WTC11 (cell line): ENCODE measurements at regions not wholly inside any gene's neighbourhood (a gene's known extent, or its start where the extent isn't known, plus 50 kb on each side); places are given as distances from the start of the nearest gene placed in this dataset.

Experiments
- ATAC-seq: fragments of 200-7000 bp; cut with Tn5 transposase; 2 replicates; pipeline ENCODE4 v1.10.0; 2021; ENCODE audit warnings: mild to moderate bottlenecking, moderate library complexity
- CTCF ChIA-PET: fragments of 300-600 bp; sonication (Branson Sonifier 250); formaldehyde crosslinking; loops from one replicate; lab custom pipeline; 2021; ENCODE audit warnings: antibody characterized with exemption; lab: Charles Lee
- POLR2A ChIA-PET: fragments of 350-600 bp; sonication (Branson Sonifier 250); formaldehyde crosslinking; loops from one replicate; lab custom pipeline; 2021; ENCODE audit warnings: antibody characterized with exemption; lab: Charles Lee
- DNase-seq: peaks from one replicate; pipeline ENCODE4 v3.0.0; 2021; ENCODE audit warnings: low spot score
- H3K27ac Mint-ChIP-seq: 2 replicates; pipeline ENCODE4 v1.8.0; 2021; ENCODE audit warnings: mixed read lengths
- H3K27me3 Mint-ChIP-seq: 2 replicates; pipeline ENCODE4 v1.8.0; 2021; ENCODE audit warnings: low read depth, mild to moderate bottlenecking, moderate library complexity, mixed read lengths
- H3K36me3 Mint-ChIP-seq: 2 replicates; pipeline ENCODE4 v1.8.0; 2021; ENCODE audit warnings: mixed read lengths
- H3K4me1 Mint-ChIP-seq: 2 replicates; pipeline ENCODE4 v1.8.0; 2022; ENCODE audit warnings: mixed read lengths
- H3K4me3 Mint-ChIP-seq: 2 replicates; pipeline ENCODE4 v1.8.0; 2021; ENCODE audit warnings: mild to moderate bottlenecking, moderate library complexity, mixed read lengths
- H3K9me3 Mint-ChIP-seq: 2 replicates; pipeline ENCODE4 v1.8.0; 2021; ENCODE audit warnings: mixed read lengths
- ARID4B ChIP-seq: sonication (generic); formaldehyde crosslinking; IDR thresholded peaks from 2 replicates; pipeline ENCODE4 v1.8.0; 2023; ENCODE audit warnings: missing genetic modification reagents, mild to moderate bottlenecking, borderline replicate concordance
- CDX4 ChIP-seq: fragments of 250-450 bp; sonication (Bioruptor Pico); IDR thresholded peaks from 2 replicates; pipeline ENCODE4 v1.9.0; 2021; ENCODE audit warnings: moderate library complexity, mild to moderate bottlenecking, inconsistent platforms, borderline replicate concordance
- CREB1 ChIP-seq: sonication (generic); formaldehyde crosslinking; IDR thresholded peaks from 2 replicates; pipeline ENCODE4 v1.8.0; 2023; ENCODE audit warnings: mild to moderate bottlenecking, missing genetic modification reagents
- EMX1 ChIP-seq: fragments of 250-450 bp; sonication (Bioruptor Pico); IDR thresholded peaks from 2 replicates; pipeline ENCODE4 v1.8.0; 2021; ENCODE audit warnings: mild to moderate bottlenecking
- FOXP4 ChIP-seq: sonication (generic); formaldehyde crosslinking; IDR thresholded peaks from 2 replicates; pipeline ENCODE4 v1.8.0; 2022; ENCODE audit warnings: mild to moderate bottlenecking, missing genetic modification reagents
- GRHL2 ChIP-seq: fragments of 250-450 bp; sonication (Bioruptor Pico); IDR thresholded peaks from 2 replicates; pipeline ENCODE4 v1.8.0; 2022; ENCODE audit warnings: mild to moderate bottlenecking, moderate library complexity; ENCODE audit not compliant: insufficient replicate concordance, severe bottlenecking
- NR3C1 ChIP-seq: sonication (generic); formaldehyde crosslinking; conservative IDR thresholded peaks from 2 replicates; pipeline ENCODE4 v1.8.1; 2023; ENCODE audit warnings: low read depth, mild to moderate bottlenecking, missing genetic modification reagents
- SMAD4 ChIP-seq: sonication (generic); formaldehyde crosslinking; IDR thresholded peaks from 2 replicates; pipeline ENCODE4 v1.8.0; 2022; ENCODE audit warnings: mild to moderate bottlenecking, missing genetic modification reagents
- ZNF121 ChIP-seq: sonication (generic); formaldehyde crosslinking; IDR thresholded peaks from 2 replicates; pipeline ENCODE4 v1.8.0; 2023; ENCODE audit warnings: missing genetic modification reagents
- ZNF416 ChIP-seq: fragments of 250-450 bp; sonication (Bioruptor Pico); IDR thresholded peaks from 2 replicates; pipeline ENCODE4 v1.9.0; 2021; ENCODE audit warnings: mild to moderate bottlenecking, inconsistent platforms
- TF ChIP-seq, protein P1 (sequence below): fragments of 250-450 bp; sonication (Bioruptor Pico); IDR thresholded peaks from 2 replicates; pipeline ENCODE4 v1.9.0; 2021; ENCODE audit warnings: mild to moderate bottlenecking, borderline replicate concordance
- TF ChIP-seq, protein P2 (sequence below): sonication (generic); formaldehyde crosslinking; IDR thresholded peaks from 2 replicates; pipeline ENCODE4 v1.8.0; 2022; ENCODE audit warnings: mild to moderate bottlenecking, missing genetic modification reagents
- TF ChIP-seq, protein P3 (sequence below): sonication (generic); formaldehyde crosslinking; IDR thresholded peaks from 2 replicates; pipeline ENCODE4 v1.8.0; 2022; ENCODE audit warnings: mild to moderate bottlenecking, missing genetic modification reagents
- TF ChIP-seq, protein P4 (sequence below): sonication (generic); formaldehyde crosslinking; IDR thresholded peaks from 2 replicates; pipeline ENCODE4 v1.8.1; 2022; ENCODE audit warnings: mild to moderate bottlenecking, missing genetic modification reagents, moderate library complexity, borderline replicate concordance
- TF ChIP-seq, protein P5 (sequence below): fragments of 200-600 bp; IDR thresholded peaks from 2 replicates; pipeline ENCODE4 v1.8.0; 2022; ENCODE audit warnings: antibody characterized with exemption

- TF ChIP-seq, protein P1, sequence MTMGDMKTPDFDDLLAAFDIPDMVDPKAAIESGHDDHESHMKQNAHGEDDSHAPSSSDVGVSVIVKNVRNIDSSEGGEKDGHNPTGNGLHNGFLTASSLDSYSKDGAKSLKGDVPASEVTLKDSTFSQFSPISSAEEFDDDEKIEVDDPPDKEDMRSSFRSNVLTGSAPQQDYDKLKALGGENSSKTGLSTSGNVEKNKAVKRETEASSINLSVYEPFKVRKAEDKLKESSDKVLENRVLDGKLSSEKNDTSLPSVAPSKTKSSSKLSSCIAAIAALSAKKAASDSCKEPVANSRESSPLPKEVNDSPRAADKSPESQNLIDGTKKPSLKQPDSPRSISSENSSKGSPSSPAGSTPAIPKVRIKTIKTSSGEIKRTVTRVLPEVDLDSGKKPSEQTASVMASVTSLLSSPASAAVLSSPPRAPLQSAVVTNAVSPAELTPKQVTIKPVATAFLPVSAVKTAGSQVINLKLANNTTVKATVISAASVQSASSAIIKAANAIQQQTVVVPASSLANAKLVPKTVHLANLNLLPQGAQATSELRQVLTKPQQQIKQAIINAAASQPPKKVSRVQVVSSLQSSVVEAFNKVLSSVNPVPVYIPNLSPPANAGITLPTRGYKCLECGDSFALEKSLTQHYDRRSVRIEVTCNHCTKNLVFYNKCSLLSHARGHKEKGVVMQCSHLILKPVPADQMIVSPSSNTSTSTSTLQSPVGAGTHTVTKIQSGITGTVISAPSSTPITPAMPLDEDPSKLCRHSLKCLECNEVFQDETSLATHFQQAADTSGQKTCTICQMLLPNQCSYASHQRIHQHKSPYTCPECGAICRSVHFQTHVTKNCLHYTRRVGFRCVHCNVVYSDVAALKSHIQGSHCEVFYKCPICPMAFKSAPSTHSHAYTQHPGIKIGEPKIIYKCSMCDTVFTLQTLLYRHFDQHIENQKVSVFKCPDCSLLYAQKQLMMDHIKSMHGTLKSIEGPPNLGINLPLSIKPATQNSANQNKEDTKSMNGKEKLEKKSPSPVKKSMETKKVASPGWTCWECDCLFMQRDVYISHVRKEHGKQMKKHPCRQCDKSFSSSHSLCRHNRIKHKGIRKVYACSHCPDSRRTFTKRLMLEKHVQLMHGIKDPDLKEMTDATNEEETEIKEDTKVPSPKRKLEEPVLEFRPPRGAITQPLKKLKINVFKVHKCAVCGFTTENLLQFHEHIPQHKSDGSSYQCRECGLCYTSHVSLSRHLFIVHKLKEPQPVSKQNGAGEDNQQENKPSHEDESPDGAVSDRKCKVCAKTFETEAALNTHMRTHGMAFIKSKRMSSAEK (CRISPR knock-in tag), result no peak
These were observed 89.8 kb upstream of the TMPRSS15 start (continued) for GRCh38 chr21:18493422-18493821.

GRCh38 chr21:18495523-18495922 is 91.9 kb upstream of the TMPRSS15 start:
- no peaks in the 10 kb centered on the region for H3K9me3 Mint-ChIP-seq
- ATAC-seq, result no peak
- CTCF ChIA-PET, result no interaction called here
- POLR2A ChIA-PET, result no interaction called here
- H3K36me3 Mint-ChIP-seq, result no peaks in the 10 kb centered on the region
- H3K27me3 Mint-ChIP-seq, result no peaks in the 10 kb centered on the region
- no peak overlapping the region for H3K27ac Mint-ChIP-seq
- no peak overlapping the region for H3K4me3 Mint-ChIP-seq
- DNase-seq, result no peak
- TF ChIP-seq, protein P2, sequence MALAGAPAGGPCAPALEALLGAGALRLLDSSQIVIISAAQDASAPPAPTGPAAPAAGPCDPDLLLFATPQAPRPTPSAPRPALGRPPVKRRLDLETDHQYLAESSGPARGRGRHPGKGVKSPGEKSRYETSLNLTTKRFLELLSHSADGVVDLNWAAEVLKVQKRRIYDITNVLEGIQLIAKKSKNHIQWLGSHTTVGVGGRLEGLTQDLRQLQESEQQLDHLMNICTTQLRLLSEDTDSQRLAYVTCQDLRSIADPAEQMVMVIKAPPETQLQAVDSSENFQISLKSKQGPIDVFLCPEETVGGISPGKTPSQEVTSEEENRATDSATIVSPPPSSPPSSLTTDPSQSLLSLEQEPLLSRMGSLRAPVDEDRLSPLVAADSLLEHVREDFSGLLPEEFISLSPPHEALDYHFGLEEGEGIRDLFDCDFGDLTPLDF (CRISPR knock-in tag), result no peak
- TF ChIP-seq, protein P3, sequence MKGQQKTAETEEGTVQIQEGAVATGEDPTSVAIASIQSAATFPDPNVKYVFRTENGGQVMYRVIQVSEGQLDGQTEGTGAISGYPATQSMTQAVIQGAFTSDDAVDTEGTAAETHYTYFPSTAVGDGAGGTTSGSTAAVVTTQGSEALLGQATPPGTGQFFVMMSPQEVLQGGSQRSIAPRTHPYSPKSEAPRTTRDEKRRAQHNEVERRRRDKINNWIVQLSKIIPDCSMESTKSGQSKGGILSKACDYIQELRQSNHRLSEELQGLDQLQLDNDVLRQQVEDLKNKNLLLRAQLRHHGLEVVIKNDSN (CRISPR knock-in tag), result no peak
- TF ChIP-seq, protein P4, sequence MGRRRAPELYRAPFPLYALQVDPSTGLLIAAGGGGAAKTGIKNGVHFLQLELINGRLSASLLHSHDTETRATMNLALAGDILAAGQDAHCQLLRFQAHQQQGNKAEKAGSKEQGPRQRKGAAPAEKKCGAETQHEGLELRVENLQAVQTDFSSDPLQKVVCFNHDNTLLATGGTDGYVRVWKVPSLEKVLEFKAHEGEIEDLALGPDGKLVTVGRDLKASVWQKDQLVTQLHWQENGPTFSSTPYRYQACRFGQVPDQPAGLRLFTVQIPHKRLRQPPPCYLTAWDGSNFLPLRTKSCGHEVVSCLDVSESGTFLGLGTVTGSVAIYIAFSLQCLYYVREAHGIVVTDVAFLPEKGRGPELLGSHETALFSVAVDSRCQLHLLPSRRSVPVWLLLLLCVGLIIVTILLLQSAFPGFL, result no peak
- peaks cover 16% of the 10 kb centered on the region for H3K4me1 Mint-ChIP-seq

GRCh38 chr21:18498431-18498830 is 94.8 kb upstream of the TMPRSS15 start:
- no peak for ATAC-seq
- H3K4me1 Mint-ChIP-seq, result peaks cover 21% of the 10 kb centered on the region
- peaks cover 8% of the 10 kb centered on the region for H3K36me3 Mint-ChIP-seq
- H3K27ac Mint-ChIP-seq, result peak overlapping the region; percentile 47; the same call in 1 of the 2 replicates
- H3K9me3 Mint-ChIP-seq, result peaks cover 10% of the 10 kb centered on the region
- POLR2A ChIA-PET, result no interaction called here
- DNase-seq, result no peak
- no peaks in the 10 kb centered on the region for H3K27me3 Mint-ChIP-seq
- no peak for TF ChIP-seq CREB1
- no peak for TF ChIP-seq GRHL2 (CRISPR knock-in tag)
- no peak for TF ChIP-seq FOXP4
- TF ChIP-seq, protein P5, sequence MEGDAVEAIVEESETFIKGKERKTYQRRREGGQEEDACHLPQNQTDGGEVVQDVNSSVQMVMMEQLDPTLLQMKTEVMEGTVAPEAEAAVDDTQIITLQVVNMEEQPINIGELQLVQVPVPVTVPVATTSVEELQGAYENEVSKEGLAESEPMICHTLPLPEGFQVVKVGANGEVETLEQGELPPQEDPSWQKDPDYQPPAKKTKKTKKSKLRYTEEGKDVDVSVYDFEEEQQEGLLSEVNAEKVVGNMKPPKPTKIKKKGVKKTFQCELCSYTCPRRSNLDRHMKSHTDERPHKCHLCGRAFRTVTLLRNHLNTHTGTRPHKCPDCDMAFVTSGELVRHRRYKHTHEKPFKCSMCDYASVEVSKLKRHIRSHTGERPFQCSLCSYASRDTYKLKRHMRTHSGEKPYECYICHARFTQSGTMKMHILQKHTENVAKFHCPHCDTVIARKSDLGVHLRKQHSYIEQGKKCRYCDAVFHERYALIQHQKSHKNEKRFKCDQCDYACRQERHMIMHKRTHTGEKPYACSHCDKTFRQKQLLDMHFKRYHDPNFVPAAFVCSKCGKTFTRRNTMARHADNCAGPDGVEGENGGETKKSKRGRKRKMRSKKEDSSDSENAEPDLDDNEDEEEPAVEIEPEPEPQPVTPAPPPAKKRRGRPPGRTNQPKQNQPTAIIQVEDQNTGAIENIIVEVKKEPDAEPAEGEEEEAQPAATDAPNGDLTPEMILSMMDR, result no peak
- no peak for TF ChIP-seq ZNF121 (CRISPR knock-in tag)
- no peak for TF ChIP-seq NR3C1
- TF ChIP-seq CDX4 (CRISPR knock-in tag), result no peak
- no peak for TF ChIP-seq EMX1 (CRISPR knock-in tag)
- no peak for TF ChIP-seq ARID4B (CRISPR knock-in tag)
- no peak for TF ChIP-seq ZNF416 (CRISPR knock-in tag)
- no peak for TF ChIP-seq SMAD4
- no peak overlapping the region for H3K4me3 Mint-ChIP-seq
- CTCF ChIA-PET, result no interaction called here
